ENCODE measurements at regions not wholly inside any gene's neighbourhood (a gene's known extent, or its start where the extent isn't known, plus 50 kb on each side); places are given as distances from the start of the nearest gene placed in this dataset.
"Not testable (repeated sequence)": the region's sequence is repeated elsewhere in the genome, so short reads cannot be mapped to it uniquely, and the experiment has no call there.

DNA sequence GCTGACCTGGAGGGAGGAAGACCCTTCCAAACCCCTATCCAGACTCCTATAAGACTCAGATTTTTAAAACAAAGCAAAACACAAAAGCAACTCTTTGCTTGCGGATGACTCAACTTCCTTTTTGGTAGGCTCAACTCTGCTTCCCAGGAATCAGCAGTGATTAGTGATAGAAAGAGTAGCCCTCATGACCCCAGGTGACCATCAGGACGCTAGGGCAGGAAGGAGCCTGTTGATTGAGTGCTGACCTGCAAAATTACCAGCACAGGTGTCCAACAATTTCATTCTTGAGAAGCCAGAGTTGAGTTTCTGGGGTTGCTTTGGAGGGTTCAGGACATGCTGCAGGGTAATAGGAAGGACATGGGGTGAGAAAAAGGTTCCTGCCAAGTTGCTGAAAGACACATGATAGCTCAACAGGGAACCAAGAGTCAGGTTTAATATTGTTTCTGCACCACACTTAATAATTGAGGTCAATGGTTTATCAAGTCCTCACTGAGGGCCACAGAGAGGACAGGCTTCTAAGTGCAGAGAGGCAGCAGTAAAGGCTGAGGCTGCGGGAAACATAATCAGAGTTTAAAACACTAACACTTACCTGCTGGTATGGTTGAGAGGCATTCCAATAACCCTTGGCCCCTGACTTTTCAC lies 67.4 kb upstream of the BMP2 start:
- Mint-ChIP-seq H3K36me3 (ENCODE audit: low read depth) (no peaks in the 10 kb centered on the region), H3K27me3 (ENCODE audit: low read depth) (no peaks in the 10 kb centered on the region), H3K27ac (no peak overlapping the region), H3K4me1 (ENCODE audit: low read depth) (no peaks in the 10 kb centered on the region), H3K4me3 (no peak overlapping the region), H3K9me3 (peaks cover 5% of the 10 kb centered on the region)
- no peak for DNase-seq (ENCODE audit: low spot score)

- no peaks in the 10 kb centered on the region for H3K36me3 Mint-ChIP-seq (ENCODE audit: low read depth)
- no peaks in the 10 kb centered on the region for H3K27me3 Mint-ChIP-seq (ENCODE audit: low read depth)
- no peak overlapping the region for H3K4me3 Mint-ChIP-seq
- no peaks in the 10 kb centered on the region for H3K4me1 Mint-ChIP-seq (ENCODE audit: low read depth)
- peaks cover 5% of the 10 kb centered on the region for H3K9me3 Mint-ChIP-seq
- no peak for DNase-seq (ENCODE audit: low spot score)
- H3K27ac Mint-ChIP-seq, result no peak overlapping the region
Observed at GRCh38 chr20:6698723-6699122, 68.8 kb upstream of the BMP2 start.

DNA sequence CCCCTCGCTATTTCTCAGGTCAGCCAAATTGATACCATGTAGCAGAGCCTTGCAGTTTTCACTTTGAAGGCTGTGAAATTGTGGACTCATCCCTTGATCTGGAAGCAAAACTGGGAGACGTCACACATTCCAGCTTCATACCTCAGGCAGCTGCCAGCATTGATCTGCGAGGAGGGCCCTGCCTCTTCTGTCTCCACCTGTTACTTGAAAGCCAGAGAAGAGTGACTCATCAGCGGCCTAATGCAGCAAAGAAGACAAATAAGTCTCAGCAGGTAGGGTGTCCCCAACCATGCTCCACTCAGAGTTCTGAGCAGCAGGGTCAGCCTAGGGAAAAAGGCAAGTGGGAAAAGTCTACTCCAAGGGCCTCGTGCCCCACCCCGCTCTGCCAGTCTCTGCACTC lies 69.4 kb upstream of the BMP2 start:
- H3K4me3 Mint-ChIP-seq, result no peak overlapping the region
- no peaks in the 10 kb centered on the region for H3K4me1 Mint-ChIP-seq (ENCODE audit: low read depth)
- H3K27ac Mint-ChIP-seq, result no peak overlapping the region

DNA sequence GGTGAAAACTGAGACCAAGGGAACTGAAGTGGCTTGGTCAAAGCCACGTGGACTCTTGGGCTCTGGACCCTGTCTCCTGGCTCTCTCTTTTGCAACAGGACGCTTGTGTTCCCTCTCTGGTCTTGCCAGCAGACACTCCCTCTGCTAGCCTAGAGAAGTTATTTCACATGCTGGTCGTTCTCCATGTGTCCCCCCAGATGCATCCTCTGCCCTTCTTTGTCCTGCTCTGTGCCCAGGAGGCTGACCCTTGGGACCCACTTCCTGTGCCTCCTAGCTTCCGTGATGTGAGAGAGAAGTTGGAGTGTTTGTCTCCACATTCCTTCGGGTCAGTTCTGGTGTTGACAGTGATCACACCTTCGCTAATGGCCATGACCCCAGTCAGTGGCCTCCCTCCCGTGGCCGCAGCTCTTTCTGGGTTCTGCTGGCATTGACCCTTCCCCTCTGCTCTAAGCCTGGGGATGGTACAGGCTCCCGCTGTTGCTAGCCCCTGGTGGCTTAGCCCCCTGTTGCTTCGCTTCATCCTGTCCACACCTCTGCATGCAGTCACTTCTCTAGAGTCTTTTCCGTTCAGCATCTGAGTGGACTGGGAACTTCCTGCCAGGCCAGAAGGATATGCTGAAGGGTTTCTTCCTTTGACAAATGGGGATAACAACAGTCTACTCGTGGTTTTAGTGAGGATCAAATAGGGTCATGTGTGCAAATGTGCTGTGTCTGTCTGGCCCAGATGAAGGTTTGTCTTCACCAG lies 70.1 kb upstream of the BMP2 start:
- Mint-ChIP-seq H3K36me3 (ENCODE audit: low read depth) (no peaks in the 10 kb centered on the region), H3K9me3 (peaks cover 5% of the 10 kb centered on the region)

More for the DNA sequence above, 69.4 kb upstream of the BMP2 start:
- H3K36me3 Mint-ChIP-seq (ENCODE audit: low read depth), result no peaks in the 10 kb centered on the region
- H3K9me3 Mint-ChIP-seq, result peaks cover 5% of the 10 kb centered on the region
- H3K27me3 Mint-ChIP-seq (ENCODE audit: low read depth), result no peaks in the 10 kb centered on the region
- DNase-seq (ENCODE audit: low spot score), result no peak

GRCh38 chr20:6696001-6696400 lies 71.5 kb upstream of the BMP2 start:
- H3K9me3 Mint-ChIP-seq, result peaks cover 6% of the 10 kb centered on the region
- H3K4me3 Mint-ChIP-seq, result no peak overlapping the region
- no peak for DNase-seq (ENCODE audit: low spot score)
- H3K27ac Mint-ChIP-seq, result no peak overlapping the region
- H3K36me3 Mint-ChIP-seq (ENCODE audit: low read depth), result no peaks in the 10 kb centered on the region
- no peaks in the 10 kb centered on the region for H3K4me1 Mint-ChIP-seq (ENCODE audit: low read depth)
- no peaks in the 10 kb centered on the region for H3K27me3 Mint-ChIP-seq (ENCODE audit: low read depth)

More for the DNA sequence above, 70.1 kb upstream of the BMP2 start:
- Mint-ChIP-seq H3K4me1 (ENCODE audit: low read depth) (no peaks in the 10 kb centered on the region), H3K27ac (no peak overlapping the region), H3K27me3 (ENCODE audit: low read depth) (no peaks in the 10 kb centered on the region), H3K4me3 (no peak overlapping the region)
- DNase-seq (ENCODE audit: low spot score), result no peak

- not testable (repeated sequence) for DNase-seq (ENCODE audit: low spot score); H3K27ac Mint-ChIP-seq; H3K36me3 Mint-ChIP-seq (ENCODE audit: low read depth); H3K4me3 Mint-ChIP-seq; H3K4me1 Mint-ChIP-seq (ENCODE audit: low read depth); H3K27me3 Mint-ChIP-seq (ENCODE audit: low read depth); H3K9me3 Mint-ChIP-seq
Observed at GRCh38 chr20:6693808-6694198, 73.7 kb upstream of the BMP2 start.

- no peaks in the 10 kb centered on the region for H3K4me1 Mint-ChIP-seq (ENCODE audit: low read depth)
- H3K27me3 Mint-ChIP-seq (ENCODE audit: low read depth), result no peaks in the 10 kb centered on the region
- no peaks in the 10 kb centered on the region for H3K36me3 Mint-ChIP-seq (ENCODE audit: low read depth)
- H3K9me3 Mint-ChIP-seq, result peaks cover 11% of the 10 kb centered on the region
- DNase-seq (ENCODE audit: low spot score), result no peak
- no peak overlapping the region for H3K4me3 Mint-ChIP-seq
- H3K27ac Mint-ChIP-seq, result no peak overlapping the region
Observed at GRCh38 chr20:6693178-6693807, 74.2 kb upstream of the BMP2 start.

DNA sequence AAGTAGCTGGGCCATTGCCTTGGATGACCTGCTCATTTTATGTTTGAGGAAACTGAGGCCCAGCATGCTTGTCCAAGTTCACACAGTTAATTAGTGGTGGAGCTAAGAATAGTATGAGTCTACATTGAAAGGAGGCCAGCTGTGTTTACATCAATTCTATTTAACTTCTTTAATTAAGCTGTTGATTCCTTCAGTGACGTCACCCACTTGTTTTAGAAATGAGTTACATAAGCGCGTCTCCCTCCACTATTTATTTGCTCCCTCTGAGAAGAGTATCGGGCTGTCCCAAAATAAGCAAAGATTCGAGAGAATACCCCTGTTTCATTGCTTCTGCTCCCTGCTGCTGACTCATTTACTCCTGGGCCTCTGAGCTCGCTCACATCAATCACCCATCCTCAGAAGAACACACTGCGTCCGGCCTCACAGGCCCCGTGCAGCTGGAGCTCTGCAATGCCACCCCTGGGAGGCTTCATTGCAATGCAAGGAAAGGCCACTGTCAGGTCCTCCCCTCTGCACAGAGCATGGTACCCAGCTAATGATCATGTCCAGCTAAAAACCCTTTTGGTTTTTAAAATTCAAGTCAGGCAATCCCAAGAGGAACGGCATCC lies 74.8 kb upstream of the BMP2 start:
- Mint-ChIP-seq H3K36me3 (ENCODE audit: low read depth) (no peaks in the 10 kb centered on the region), H3K4me3 (no peak overlapping the region), H3K27ac (no peak overlapping the region), H3K9me3 (peaks cover 15% of the 10 kb centered on the region), H3K27me3 (ENCODE audit: low read depth) (no peaks in the 10 kb centered on the region), H3K4me1 (ENCODE audit: low read depth) (no peaks in the 10 kb centered on the region)
- DNase-seq (ENCODE audit: low spot score), result no peak

GRCh38 chr20:6691516-6691915 lies 76.0 kb upstream of the BMP2 start:
- H3K4me1 Mint-ChIP-seq (ENCODE audit: low read depth), result no peaks in the 10 kb centered on the region
- no peak overlapping the region for H3K27ac Mint-ChIP-seq
- H3K36me3 Mint-ChIP-seq (ENCODE audit: low read depth), result no peaks in the 10 kb centered on the region
- no peak overlapping the region for H3K4me3 Mint-ChIP-seq
- DNase-seq (ENCODE audit: low spot score), result no peak
- no peaks in the 10 kb centered on the region for H3K27me3 Mint-ChIP-seq (ENCODE audit: low read depth)
- H3K9me3 Mint-ChIP-seq, result peaks cover 16% of the 10 kb centered on the region

GRCh38 chr20:6689339-6689973 lies 78.0 kb upstream of the BMP2 start:
- Mint-ChIP-seq H3K27me3 (ENCODE audit: low read depth) (no peaks in the 10 kb centered on the region), H3K27ac (no peak overlapping the region), H3K36me3 (ENCODE audit: low read depth) (no peaks in the 10 kb centered on the region), H3K9me3 (peaks cover 16% of the 10 kb centered on the region), H3K4me1 (ENCODE audit: low read depth) (no peaks in the 10 kb centered on the region), H3K4me3 (no peak overlapping the region)
- no peak for DNase-seq (ENCODE audit: low spot score)

DNA sequence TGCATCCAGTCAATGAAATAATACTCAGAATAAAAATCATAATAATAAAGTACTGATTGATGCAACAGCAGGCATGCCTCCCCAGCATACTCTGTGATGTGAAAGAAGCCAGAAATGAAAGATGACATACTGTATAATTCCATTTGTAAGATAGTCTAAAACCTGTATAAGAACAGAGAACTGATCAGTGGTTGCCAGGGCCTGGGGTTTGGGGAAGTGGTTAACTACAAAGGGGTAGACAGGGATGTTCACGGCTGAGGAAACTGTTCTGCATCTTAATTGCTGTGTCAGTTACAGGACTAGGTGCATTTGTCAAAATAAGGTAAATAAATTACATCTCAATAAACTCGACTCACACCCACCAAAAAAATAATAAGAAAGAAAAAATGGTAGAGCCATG lies 81.3 kb upstream of the BMP2 start:
- peaks cover 19% of the 10 kb centered on the region for H3K9me3 Mint-ChIP-seq
- no peak for DNase-seq (ENCODE audit: low spot score)
- H3K36me3 Mint-ChIP-seq (ENCODE audit: low read depth), result no peaks in the 10 kb centered on the region
- no peak overlapping the region for H3K27ac Mint-ChIP-seq
- H3K4me3 Mint-ChIP-seq, result no peak overlapping the region
- H3K27me3 Mint-ChIP-seq (ENCODE audit: low read depth), result no peaks in the 10 kb centered on the region
- H3K4me1 Mint-ChIP-seq (ENCODE audit: low read depth), result no peaks in the 10 kb centered on the region

GRCh38 chr20:6685626-6686025 lies 81.9 kb upstream of the BMP2 start:
- no peak for DNase-seq (ENCODE audit: low spot score)
- Mint-ChIP-seq H3K9me3 (peaks cover 16% of the 10 kb centered on the region), H3K36me3 (ENCODE audit: low read depth) (no peaks in the 10 kb centered on the region), H3K27ac (no peak overlapping the region), H3K4me3 (no peak overlapping the region), H3K4me1 (ENCODE audit: low read depth) (no peaks in the 10 kb centered on the region), H3K27me3 (ENCODE audit: low read depth) (no peaks in the 10 kb centered on the region)

- no peak for DNase-seq (ENCODE audit: low spot score)
- Mint-ChIP-seq H3K9me3 (peaks cover 16% of the 10 kb centered on the region), H3K27ac (no peak overlapping the region), H3K4me1 (ENCODE audit: low read depth) (no peaks in the 10 kb centered on the region), H3K36me3 (ENCODE audit: low read depth) (no peaks in the 10 kb centered on the region), H3K27me3 (ENCODE audit: low read depth) (no peaks in the 10 kb centered on the region), H3K4me3 (no peak overlapping the region)
Observed at GRCh38 chr20:6685181-6685582, 82.3 kb upstream of the BMP2 start.
